Right cardiac atrium (tissue), 5 donors: ENCODE measurements at regions not wholly inside any gene's neighbourhood (a gene's known extent, or its start where the extent isn't known, plus 50 kb on each side); places are given as distances from the start of the nearest gene placed in this dataset.

Experiments
- ATAC-seq, 2 donors: fragments of 200-7000 bp; cut with Tn5 transposase; one replicate each; pipeline versions ENCODE4 v1.8.0 to v1.9.1; 2020; ENCODE audit warnings: moderate library complexity in 2 of 2, mild to moderate bottlenecking in 1 of 2
- DNase-seq, 3 donors: peaks; one replicate each; pipeline ENCODE4 v3.0.0-alpha.2; 2020
- H3K27ac ChIP-seq: one replicate; pipeline ENCODE4 v1.5.1; 2013; ENCODE audit warnings: mild to moderate bottlenecking, low read length, control low read depth, moderate library complexity
- H3K27me3 ChIP-seq: one replicate; pipeline ENCODE4 v1.6.1; 2013; ENCODE audit not compliant: control insufficient read depth, insufficient read depth
- H3K4me1 ChIP-seq: one replicate; pipeline ENCODE4 v1.6.1; 2013; ENCODE audit warnings: low read length; ENCODE audit not compliant: control insufficient read depth, insufficient read depth
- H3K4me3 ChIP-seq: one replicate; pipeline ENCODE4 v1.5.1; 2013; ENCODE audit warnings: low read length, control low read depth
- H3K9me3 ChIP-seq: one replicate; pipeline ENCODE4 v1.6.1; 2013; ENCODE audit warnings: low read length; ENCODE audit not compliant: control insufficient read depth
- WGBS: extraction: QIAGEN DNeasy Blood & Tissue Kit; methylation state at CpG from one replicate; pipeline ENCODE4 v1.1.7; 2013; 5-methylcytosine and 5-hydroxymethylcytosine counted together
- intact Hi-C, 4 donors: fragments of 100-400 bp; cut with DNase I; formaldehyde crosslinking; loops; one replicate each; pipeline versions ENCODE4 v1.11.0 to v1.14.0; 2022 to 2023
- donor health status: healthy with polysubstance abuse.
- donor health status: DM: no; HTN: yes; CAD: no.
- donor health status: DM: no; HTN: no; CAD: no.
- donor health status: DM: no; HTN: yes; CAD: no; lungs with severe emphysema.
- donor health status: DM: yes; HTN: yes; CAD: no.

DNA sequence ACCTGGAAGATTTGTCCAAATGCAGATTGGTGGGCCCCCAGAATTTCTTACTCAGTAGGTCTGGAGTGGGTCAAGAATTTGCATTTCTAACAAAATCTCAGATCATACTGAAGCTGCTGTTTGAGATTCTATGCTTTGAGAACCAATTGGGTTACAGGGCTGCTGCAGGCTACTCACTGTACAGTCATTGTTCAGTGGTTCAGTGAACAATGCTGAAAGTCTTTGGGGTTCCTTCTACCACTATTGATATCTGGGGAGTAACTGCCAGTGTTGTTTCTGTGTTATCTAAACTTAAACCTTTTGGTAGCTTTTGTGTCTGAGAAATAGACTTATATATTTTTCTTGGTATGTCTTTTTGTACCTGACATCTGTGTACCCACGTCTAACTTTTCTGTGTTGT is 187.5 kb downstream of the TANC2 start:
- ATAC-seq (no peak), DNase-seq (no peak)
- H3K27me3 ChIP-seq, result no peaks in the 10 kb centered on the region
- H3K9me3 ChIP-seq, result no peaks in the 10 kb centered on the region
- intact Hi-C loops, result no loop called here
- 71% methylated on average over 1 of the region's 1 CpG for WGBS
- no peak overlapping the region for H3K27ac ChIP-seq
- H3K4me1 ChIP-seq, result no peaks in the 10 kb centered on the region
- H3K4me3 ChIP-seq, result no peak overlapping the region

DNA sequence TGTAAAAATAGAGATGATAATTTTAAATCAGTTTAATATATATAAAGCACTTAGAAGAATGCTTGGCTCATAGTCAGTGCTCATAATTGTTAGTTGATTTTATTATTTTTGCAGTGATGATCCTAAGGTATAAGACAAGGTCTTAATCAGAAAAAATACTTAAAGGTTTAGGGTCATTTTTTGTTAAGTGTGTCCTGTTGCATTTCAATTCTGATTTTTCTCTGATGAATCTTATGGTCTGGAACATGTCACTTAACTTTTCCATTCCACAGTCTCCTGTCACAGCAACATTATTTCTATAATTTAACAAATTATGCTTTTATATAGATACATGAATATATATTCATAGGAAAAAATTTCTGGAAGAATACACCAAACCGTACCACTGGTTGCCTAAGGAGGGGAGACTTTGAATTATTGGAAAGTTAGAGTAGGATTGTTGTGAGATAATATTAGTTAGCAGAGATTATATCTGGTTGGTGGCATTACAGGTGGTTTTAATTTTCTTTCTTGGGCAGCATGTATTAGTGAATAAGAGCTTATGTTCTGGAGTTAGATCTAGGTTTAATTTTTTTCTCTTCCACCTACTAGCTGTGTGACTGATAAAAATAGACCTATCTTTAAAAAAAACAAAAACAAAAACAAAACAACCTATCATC is 188.7 kb downstream of the TANC2 start:
- DNase-seq, result no peak
- no peaks in the 10 kb centered on the region for H3K4me1 ChIP-seq
- no peak for ATAC-seq
- H3K27ac ChIP-seq, result no peak overlapping the region
- WGBS, result 99% methylated on average over 1 of the region's 1 CpG
- intact Hi-C loops, result no loop called here
- H3K4me3 ChIP-seq, result no peak overlapping the region
- no peaks in the 10 kb centered on the region for H3K27me3 ChIP-seq
- H3K9me3 ChIP-seq, result no peaks in the 10 kb centered on the region

DNA sequence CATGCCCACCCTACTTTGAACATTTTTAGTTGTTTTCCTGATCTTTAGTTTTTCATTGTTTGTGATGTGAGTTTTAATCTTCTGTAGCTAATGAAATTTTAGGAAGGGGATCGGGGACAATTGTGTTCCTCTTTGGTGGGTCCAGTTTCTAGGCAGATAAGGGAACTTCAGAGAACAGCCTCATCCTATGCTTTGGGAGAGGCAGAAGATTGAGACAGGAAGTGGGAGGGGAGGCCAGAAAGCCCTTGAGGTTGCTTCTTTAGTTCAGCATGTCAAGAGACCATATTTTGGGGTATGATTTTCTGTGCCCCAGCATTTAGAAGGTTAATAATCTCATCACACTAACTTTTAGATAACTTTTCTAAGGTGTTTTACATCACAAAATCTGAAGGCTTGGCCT is 191.0 kb downstream of the TANC2 start:
- Histone ChIP-seq H3K4me3 (no peak overlapping the region), H3K27ac (no peak overlapping the region), H3K4me1 (no peaks in the 10 kb centered on the region), H3K27me3 (no peaks in the 10 kb centered on the region), H3K9me3 (no peaks in the 10 kb centered on the region)
- 82% methylated on average over 1 of the region's 1 CpG for WGBS
- ATAC-seq (no peak), DNase-seq (no peak)
- intact Hi-C loops, result no loop called here

- DNase-seq, result no peak
- 86% methylated on average over 5 of the region's 5 CpGs for WGBS
- Histone ChIP-seq H3K9me3 (no peaks in the 10 kb centered on the region), H3K27ac (no peak overlapping the region), H3K4me3 (no peak overlapping the region), H3K27me3 (no peaks in the 10 kb centered on the region), H3K4me1 (no peaks in the 10 kb centered on the region)
- intact Hi-C loops, result no loop called here
- ATAC-seq, result no peak
These were observed 196.5 kb downstream of the TANC2 start for GRCh38 chr17:63162406-63163157.

GRCh38 chr17:63163158-63163520 is 197.1 kb downstream of the TANC2 start:
- H3K27ac ChIP-seq, result no peak overlapping the region
- no peaks in the 10 kb centered on the region for H3K27me3 ChIP-seq
- H3K4me1 ChIP-seq, result no peaks in the 10 kb centered on the region
- DNase-seq (no peak), ATAC-seq (no peak)
- intact Hi-C loops, result no loop called here
- 61% methylated on average over 1 of the region's 1 CpG for WGBS
- no peak overlapping the region for H3K4me3 ChIP-seq
- no peaks in the 10 kb centered on the region for H3K9me3 ChIP-seq

GRCh38 chr17:63165400-63165799 is 199.4 kb downstream of the TANC2 start:
- no peaks in the 10 kb centered on the region for H3K27me3 ChIP-seq
- DNase-seq (no peak), ATAC-seq (no peak)
- no peaks in the 10 kb centered on the region for H3K4me1 ChIP-seq
- no peaks in the 10 kb centered on the region for H3K9me3 ChIP-seq
- H3K27ac ChIP-seq, result no peak overlapping the region
- WGBS, result 47% methylated on average over 2 of the region's 2 CpGs
- no peak overlapping the region for H3K4me3 ChIP-seq
- intact Hi-C loops, result no loop called here

DNA sequence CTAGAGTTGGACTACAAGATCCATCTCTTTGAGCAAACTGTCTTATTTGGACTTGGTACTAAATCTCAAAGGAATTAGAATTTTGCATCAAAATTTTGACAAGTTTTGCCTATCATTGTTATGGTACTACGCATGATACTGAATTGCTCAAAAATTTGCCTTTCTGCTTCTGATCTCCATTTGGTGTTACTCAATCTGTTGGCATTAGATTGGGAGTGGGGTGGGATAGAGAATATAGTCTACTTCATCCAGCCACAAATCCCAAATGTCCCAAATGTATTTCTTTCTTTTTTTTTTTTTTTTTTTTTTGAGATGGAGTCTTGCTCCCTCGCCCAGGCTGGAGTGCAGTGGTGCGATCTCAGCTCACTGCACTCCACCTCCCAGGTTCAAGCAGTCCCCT is 204.8 kb downstream of the TANC2 start:
- intact Hi-C loops, result no loop called here
- no peaks in the 10 kb centered on the region for H3K27me3 ChIP-seq
- no peaks in the 10 kb centered on the region for H3K4me1 ChIP-seq
- DNase-seq (no peak), ATAC-seq (no peak)
- 90% methylated on average over 3 of the region's 3 CpGs for WGBS
- no peaks in the 10 kb centered on the region for H3K9me3 ChIP-seq
- H3K4me3 ChIP-seq, result no peak overlapping the region
- H3K27ac ChIP-seq, result no peak overlapping the region

DNA sequence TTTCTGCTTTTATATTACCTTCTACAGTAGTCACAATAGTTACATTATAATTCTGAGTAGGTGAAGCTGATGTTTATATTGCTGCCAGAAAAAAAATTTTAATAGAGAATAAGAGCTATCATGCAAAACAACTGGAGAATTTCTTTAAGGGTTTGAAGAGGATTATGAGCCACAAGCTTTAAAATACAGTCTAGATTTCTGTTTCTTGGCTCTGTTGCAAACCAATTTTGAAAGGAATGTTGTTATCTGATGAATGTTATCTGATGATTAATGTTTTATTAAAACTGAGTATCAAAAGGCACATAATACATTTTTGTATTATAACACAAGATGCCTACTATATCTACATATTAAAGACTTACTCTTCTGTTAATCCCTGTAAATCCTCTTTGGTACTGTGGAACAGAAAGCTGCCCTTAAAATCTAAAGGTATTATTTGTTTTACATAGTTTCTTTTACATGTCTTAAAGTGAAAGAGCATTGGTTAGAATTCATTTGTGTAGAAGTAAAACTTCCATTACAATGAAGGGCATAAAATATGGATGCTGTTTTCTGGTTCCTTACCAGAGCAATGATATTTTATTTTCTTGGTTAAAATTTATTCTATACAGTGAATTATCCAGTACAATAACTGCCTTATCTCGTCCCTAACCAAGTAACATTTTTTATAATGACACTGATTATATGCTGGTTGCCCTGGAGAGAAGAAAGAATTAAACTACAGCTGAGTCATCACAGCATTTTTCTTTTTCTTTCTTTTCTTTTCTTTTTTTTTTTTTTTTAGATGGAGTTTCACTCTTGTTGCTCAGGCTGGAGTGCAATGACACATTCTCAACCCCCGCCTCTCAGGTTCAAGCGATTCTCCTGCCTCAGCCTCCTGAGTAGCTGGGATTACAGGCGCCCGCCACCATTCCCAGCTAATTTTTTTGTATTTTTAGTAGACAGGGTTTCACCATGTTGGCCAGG is 205.7 kb downstream of the TANC2 start:
- H3K9me3 ChIP-seq, result no peaks in the 10 kb centered on the region
- WGBS, result 88% methylated on average over 5 of the region's 5 CpGs
- no peaks in the 10 kb centered on the region for H3K27me3 ChIP-seq
- no peak overlapping the region for H3K27ac ChIP-seq
- no peaks in the 10 kb centered on the region for H3K4me1 ChIP-seq
- no peak for ATAC-seq
- DNase-seq, result no peak
- no peak overlapping the region for H3K4me3 ChIP-seq
- intact Hi-C loops, result no loop called here

- H3K4me3 ChIP-seq, result no peak overlapping the region
- H3K27me3 ChIP-seq, result no peaks in the 10 kb centered on the region
- DNase-seq (no peak), ATAC-seq (no peak)
- intact Hi-C loops, result no loop called here
- 96% methylated on average over 1 of the region's 1 CpG for WGBS
- H3K27ac ChIP-seq, result no peak overlapping the region
- H3K9me3 ChIP-seq, result no peaks in the 10 kb centered on the region
- H3K4me1 ChIP-seq, result no peaks in the 10 kb centered on the region
These were observed 207.4 kb downstream of the TANC2 start for GRCh38 chr17:63173450-63173849.

GRCh38 chr17:63173903-63174302 is 207.9 kb downstream of the TANC2 start:
- ATAC-seq (no peak), DNase-seq (no peak)
- WGBS, result 82% methylated on average over 1 of the region's 1 CpG
- Histone ChIP-seq H3K4me3 (no peak overlapping the region), H3K4me1 (no peaks in the 10 kb centered on the region), H3K27ac (no peak overlapping the region), H3K9me3 (no peaks in the 10 kb centered on the region), H3K27me3 (no peaks in the 10 kb centered on the region)
- intact Hi-C loops, result no loop called here

GRCh38 chr17:63178530-63178929 is 212.5 kb downstream of the TANC2 start:
- no peaks in the 10 kb centered on the region for H3K9me3 ChIP-seq

More at GRCh38 chr17:63178530-63178929, 212.5 kb downstream of the TANC2 start:
- H3K27me3 ChIP-seq, result no peaks in the 10 kb centered on the region
- ATAC-seq (no peak), DNase-seq (no peak)
- no peak overlapping the region for H3K27ac ChIP-seq
- H3K4me1 ChIP-seq, result no peaks in the 10 kb centered on the region
- no peak overlapping the region for H3K4me3 ChIP-seq
- intact Hi-C loops, result no loop called here
- 68% methylated on average over 2 of the region's 2 CpGs for WGBS
